Mesenchymal stem cell (in vitro differentiated cells and primary cell): ENCODE measurements at regions not wholly inside any gene's neighbourhood (a gene's known extent, or its start where the extent isn't known, plus 50 kb on each side); places are given as distances from the start of the nearest gene placed in this dataset.

ENCODE experiments used
- DNase-seq: peaks from one replicate; pipeline ENCODE4 v3.0.0-alpha.2; 2013
- H2AFZ ChIP-seq: one replicate; pipeline ENCODE4 v1.6.1; 2013; ENCODE audit warnings: low read depth, mild to moderate bottlenecking, control low read depth, inconsistent platforms, low read length, moderate library complexity
- H2AK5ac ChIP-seq: 2 replicates; pipeline ENCODE4 v1.6.1; 2013; ENCODE audit warnings: low read length, moderate library complexity, mild to moderate bottlenecking, inconsistent platforms; ENCODE audit not compliant: severe bottlenecking
- H2BK120ac ChIP-seq: one replicate; pipeline ENCODE4 v1.6.1; 2013; ENCODE audit warnings: low read depth, mild to moderate bottlenecking, inconsistent platforms, low read length, moderate library complexity
- H2BK12ac ChIP-seq, 2 experiments: one replicate each; pipeline ENCODE4 v1.6.1; 2013; ENCODE audit warnings: inconsistent platforms in 2 of 2, low read length in 2 of 2, mild to moderate bottlenecking in 2 of 2, moderate library complexity in 2 of 2, control low read depth in 1 of 2
- H2BK15ac ChIP-seq: one replicate; pipeline ENCODE4 v1.6.1; 2013; ENCODE audit warnings: mild to moderate bottlenecking, low read depth, inconsistent platforms; ENCODE audit not compliant: poor library complexity, severe bottlenecking
- H2BK5ac ChIP-seq: 2 replicates; pipeline ENCODE4 v1.6.1; 2013; ENCODE audit warnings: low read depth, mild to moderate bottlenecking, low read length, control low read depth, inconsistent platforms; ENCODE audit not compliant: poor library complexity, severe bottlenecking
- H3K14ac ChIP-seq, 2 experiments: one replicate each; pipeline ENCODE4 v1.6.1; 2013; ENCODE audit warnings: inconsistent platforms in 2 of 2, low read length in 2 of 2, control low read depth in 1 of 2, mild to moderate bottlenecking in 1 of 2, moderate library complexity in 1 of 2
- H3K18ac ChIP-seq, 2 experiments: one replicate each; pipeline ENCODE4 v1.6.1; 2013; ENCODE audit warnings: inconsistent platforms in 2 of 2, low read length in 2 of 2, control low read depth in 1 of 2, low read depth in 1 of 2, mild to moderate bottlenecking in 1 of 2
- H3K23ac ChIP-seq, 2 experiments: one replicate each; pipeline ENCODE4 v1.6.1; 2013; ENCODE audit warnings: inconsistent platforms in 2 of 2, low read length in 2 of 2, mild to moderate bottlenecking in 2 of 2, moderate library complexity in 2 of 2, control low read depth in 1 of 2
- H3K27ac ChIP-seq: 2 replicates; pipeline ENCODE4 v1.5.1; 2013; ENCODE audit warnings: mild to moderate bottlenecking, moderate library complexity, low read length, control low read depth, inconsistent platforms; ENCODE audit not compliant: poor library complexity, severe bottlenecking
- H3K27me3 ChIP-seq, 2 experiments: 2 replicates each; pipeline versions ENCODE4 v1.6.1 to v1.7.0; 2013; ENCODE audit warnings: low read length in 2 of 2, mild to moderate bottlenecking in 2 of 2, moderate library complexity in 2 of 2, control low read depth in 1 of 2, inconsistent platforms in 1 of 2; ENCODE audit not compliant: control insufficient read depth in 1 of 2, insufficient read depth in 1 of 2
- H3K36me3 ChIP-seq, 2 experiments: 2 replicates each; pipeline versions ENCODE4 v1.6.1 to v1.7.0; 2013; ENCODE audit warnings: low read length in 2 of 2, control low read depth in 1 of 2, inconsistent platforms in 1 of 2, low read depth in 1 of 2, mild to moderate bottlenecking in 1 of 2; ENCODE audit not compliant: insufficient read depth in 2 of 2, control insufficient read depth in 1 of 2
- H3K4ac ChIP-seq, 2 experiments: one replicate each; pipeline ENCODE4 v1.6.1; 2013; ENCODE audit warnings: inconsistent platforms in 2 of 2, low read length in 2 of 2, mild to moderate bottlenecking in 2 of 2, moderate library complexity in 2 of 2, control low read depth in 1 of 2, low read depth in 1 of 2
- H3K4me1 ChIP-seq: 2 replicates; pipeline ENCODE4 v1.6.1; 2013; ENCODE audit warnings: low read depth, low read length, control low read depth; ENCODE audit not compliant: control insufficient read depth, insufficient read depth
- H3K4me2 ChIP-seq: 2 replicates; pipeline ENCODE4 v1.6.1; 2013; ENCODE audit warnings: low read length, mild to moderate bottlenecking, inconsistent platforms; ENCODE audit not compliant: poor library complexity, severe bottlenecking
- H3K4me3 ChIP-seq, 2 experiments: 2 replicates each; pipeline versions ENCODE4 v1.5.1 to v1.7.0; 2013; ENCODE audit warnings: low read length in 2 of 2, mild to moderate bottlenecking in 2 of 2, control low read depth in 1 of 2, low read depth in 1 of 2; ENCODE audit not compliant: insufficient read depth in 1 of 2
- H3K79me1 ChIP-seq: replicated peaks from 2 replicates; pipeline ENCODE4 v1.6.1; 2013; ENCODE audit warnings: mild to moderate bottlenecking, control low read depth, low read length, inconsistent platforms; ENCODE audit not compliant: poor library complexity, severe bottlenecking
- H3K9ac ChIP-seq: 2 replicates; pipeline ENCODE4 v1.7.0; 2013; ENCODE audit warnings: mild to moderate bottlenecking, low read length, moderate library complexity
- H3K9me3 ChIP-seq: 2 replicates; pipeline ENCODE4 v1.7.0; 2013; ENCODE audit warnings: mild to moderate bottlenecking, low read length; ENCODE audit not compliant: control insufficient read depth
- H4K8ac ChIP-seq: one replicate; pipeline ENCODE4 v1.6.1; 2013; ENCODE audit warnings: inconsistent platforms, mild to moderate bottlenecking, low read length, moderate library complexity
- H4K91ac ChIP-seq: one replicate; pipeline ENCODE4 v1.6.1; 2013; ENCODE audit warnings: mild to moderate bottlenecking, low read length, inconsistent platforms
- WGBS: methylation state at CpG from one replicate; pipeline ENCODE4 v1.1.7; 2013; ENCODE audit warnings: mixed read lengths; 5-methylcytosine and 5-hydroxymethylcytosine counted together

DNA sequence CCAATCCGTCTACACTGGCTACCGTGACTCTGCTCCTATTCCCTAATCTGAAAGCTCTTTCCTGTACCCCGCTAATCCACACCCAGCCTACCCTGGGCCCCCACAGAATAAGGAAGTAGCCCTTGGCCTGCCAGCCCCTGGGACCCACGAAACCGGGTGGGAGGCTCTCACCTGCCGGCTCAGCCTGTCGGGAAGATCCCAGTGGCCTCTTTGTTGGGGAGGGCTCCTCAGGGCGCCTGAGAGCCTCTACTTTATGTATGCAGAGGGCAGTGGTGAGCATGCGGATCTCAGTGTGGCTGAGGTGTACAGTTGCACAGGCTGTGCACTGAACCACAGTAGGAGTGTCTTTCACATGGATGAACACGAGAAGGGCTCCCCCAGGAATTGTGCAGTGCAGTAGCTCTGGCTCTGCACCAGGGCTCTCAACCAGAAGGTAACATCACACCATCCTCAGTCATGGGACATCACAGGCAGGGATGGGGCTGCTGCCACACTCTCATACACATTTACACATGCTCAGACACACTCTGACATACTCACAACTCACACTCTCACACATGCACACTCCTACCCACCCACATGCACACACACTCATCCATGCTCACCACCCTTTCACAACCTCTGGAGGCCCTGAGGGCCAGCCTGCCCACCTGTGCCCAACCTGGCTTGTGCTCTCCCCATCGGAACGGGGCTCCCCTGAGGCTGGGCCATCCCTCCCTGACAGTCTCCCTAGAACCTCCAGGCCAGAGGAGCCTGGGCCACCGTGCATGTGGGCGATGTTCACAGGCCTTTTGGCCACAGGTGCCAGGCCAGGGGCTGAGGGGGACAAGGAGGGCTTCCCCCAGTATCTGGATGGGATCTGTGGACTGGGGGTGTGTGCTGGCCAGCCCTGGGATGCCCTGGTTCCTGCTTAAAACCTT lies 135.0 kb downstream of the URI1 start:
- no peaks in the 10 kb centered on the region for H3K36me3 ChIP-seq
- WGBS = 70% methylated on average over 12 of the region's 14 CpGs

GRCh38 chr19:30077851-30078355 lies 135.9 kb downstream of the URI1 start:
- Histone ChIP-seq H3K18ac (no peak overlapping the region), H2BK5ac (no peak overlapping the region), H3K4ac (no peak overlapping the region), H2AFZ (no peak overlapping the region), H3K23ac (no peak overlapping the region), H3K4me1 (no peaks in the 10 kb centered on the region), H3K9me3 (no peaks in the 10 kb centered on the region), H3K4me2 (no peak overlapping the region), H2BK15ac (no peak overlapping the region), H4K8ac (no peak overlapping the region), H3K4me3 (no peak overlapping the region), H3K36me3 (no peaks in the 10 kb centered on the region), H3K27ac (no peak overlapping the region), H2BK120ac (no peak overlapping the region), H2BK12ac (no peak overlapping the region), H2AK5ac (no peak overlapping the region), H3K79me1 (no peaks in the 10 kb centered on the region), H3K9ac (no peak overlapping the region), H4K91ac (no peak overlapping the region), H3K14ac (no peak overlapping the region), H3K27me3 (peaks cover 7 to 10% of the 10 kb centered on the region in 2 experiments)
- no peak for DNase-seq
- 79% methylated on average over 10 of the region's 10 CpGs for WGBS

More for the DNA sequence above, 135.0 kb downstream of the URI1 start:
- Histone ChIP-seq H3K9ac (no peak overlapping the region), H2AK5ac (no peak overlapping the region), H3K79me1 (no peaks in the 10 kb centered on the region), H3K27me3 (peaks cover 3 to 10% of the 10 kb centered on the region in 2 experiments), H3K14ac (no peak overlapping the region), H4K8ac (no peak overlapping the region), H3K4me3 (no peak overlapping the region), H3K4ac (no peak overlapping the region), H2BK120ac (no peak overlapping the region), H2BK5ac (no peak overlapping the region), H2BK15ac (peak overlapping the region; percentile 4), H3K18ac (no peak overlapping the region), H3K4me2 (no peak overlapping the region), H3K4me1 (no peaks in the 10 kb centered on the region), H3K27ac (no peak overlapping the region), H2AFZ (no peak overlapping the region), H2BK12ac (peak overlapping the region in 1 of 2 experiments; percentile 23), H4K91ac (no peak overlapping the region), H3K23ac (no peak overlapping the region), H3K9me3 (no peaks in the 10 kb centered on the region)
- DNase-seq = no peak

DNA sequence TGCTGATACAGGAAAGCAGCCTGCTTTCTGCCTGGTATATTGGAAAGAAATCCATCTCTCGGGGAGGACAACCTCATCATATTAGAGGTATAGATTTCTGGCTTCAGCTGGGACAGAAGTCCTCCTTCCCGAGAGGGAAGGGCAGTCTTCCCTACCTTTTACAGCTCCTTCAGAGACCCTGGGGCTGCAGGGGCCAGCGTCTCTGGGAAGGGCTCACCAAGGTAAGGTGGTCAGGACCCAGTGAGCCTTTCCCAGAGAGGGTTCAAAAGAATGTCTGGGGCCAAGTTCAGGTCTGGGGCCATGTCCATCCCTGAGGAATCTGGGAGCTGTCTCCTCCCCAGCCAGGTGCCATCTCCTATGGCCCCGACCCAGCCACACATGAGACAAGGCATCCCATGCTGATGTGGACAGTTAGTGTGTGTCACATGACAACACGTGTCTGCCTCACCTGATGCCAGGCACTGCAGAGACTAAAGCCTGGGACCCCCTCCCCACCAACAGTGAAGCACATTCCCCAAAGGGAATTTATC lies 136.4 kb downstream of the URI1 start:
- no peak overlapping the region for H2BK12ac ChIP-seq
- no peak overlapping the region for H2AK5ac ChIP-seq
- H4K8ac ChIP-seq = no peak overlapping the region
- H3K23ac ChIP-seq = no peak overlapping the region
- no peak overlapping the region for H2BK5ac ChIP-seq
- H2AFZ ChIP-seq = no peak overlapping the region
- H3K4me1 ChIP-seq = no peaks in the 10 kb centered on the region
- no peak overlapping the region for H3K4ac ChIP-seq
- H3K4me2 ChIP-seq = no peak overlapping the region
- H4K91ac ChIP-seq = no peak overlapping the region
- H3K4me3 ChIP-seq = no peak overlapping the region
- 61% methylated on average over 5 of the region's 5 CpGs for WGBS
- no peaks in the 10 kb centered on the region for H3K9me3 ChIP-seq
- no peak overlapping the region for H2BK15ac ChIP-seq
- H2BK120ac ChIP-seq = no peak overlapping the region
- no peak overlapping the region for H3K18ac ChIP-seq
- H3K9ac ChIP-seq = no peak overlapping the region
- no peaks in the 10 kb centered on the region for H3K36me3 ChIP-seq
- H3K14ac ChIP-seq = no peak overlapping the region
- H3K27me3 ChIP-seq = peaks cover 7 to 10% of the 10 kb centered on the region in 2 experiments
- no peak for DNase-seq
- H3K27ac ChIP-seq = no peak overlapping the region
- no peaks in the 10 kb centered on the region for H3K79me1 ChIP-seq

DNA sequence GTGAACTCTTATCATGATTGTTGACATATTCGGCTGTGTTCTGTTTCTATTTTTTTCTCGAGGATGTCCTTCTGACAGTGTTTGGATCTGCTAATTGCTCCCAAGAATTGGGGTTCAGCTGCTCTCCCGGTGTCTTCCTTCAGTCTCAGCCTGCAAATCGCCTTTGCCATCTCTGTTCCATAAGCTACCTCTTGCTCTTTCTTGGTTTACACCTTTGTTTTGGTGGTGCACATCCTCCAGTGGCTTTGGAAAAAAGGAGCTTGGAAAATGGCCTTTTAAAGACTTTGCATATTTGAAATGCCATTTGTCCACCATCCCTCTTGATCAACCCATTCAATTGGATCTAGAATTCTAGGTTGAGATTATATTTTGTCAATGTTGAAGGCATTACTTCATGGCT lies 137.2 kb downstream of the URI1 start:
- Histone ChIP-seq H3K14ac (no peak overlapping the region), H3K27me3 (peaks cover 7 to 10% of the 10 kb centered on the region in 2 experiments), H3K9me3 (no peaks in the 10 kb centered on the region), H3K79me1 (no peaks in the 10 kb centered on the region), H3K18ac (no peak overlapping the region), H3K9ac (no peak overlapping the region), H2BK12ac (no peak overlapping the region), H2AFZ (no peak overlapping the region), H2BK120ac (no peak overlapping the region), H4K8ac (no peak overlapping the region), H2AK5ac (no peak overlapping the region), H3K4me1 (no peaks in the 10 kb centered on the region), H3K27ac (no peak overlapping the region), H3K4me2 (no peak overlapping the region), H3K36me3 (no peaks in the 10 kb centered on the region), H2BK5ac (no peak overlapping the region), H2BK15ac (no peak overlapping the region), H3K23ac (no peak overlapping the region), H3K4me3 (no peak overlapping the region), H3K4ac (no peak overlapping the region), H4K91ac (no peak overlapping the region)
- DNase-seq = no peak
- WGBS = 85% methylated on average over 3 of the region's 4 CpGs
